Gastrocnemius medialis (tissue), 4 donors: ENCODE measurements at regions not wholly inside any gene's neighbourhood (a gene's known extent, or its start where the extent isn't known, plus 50 kb on each side); places are given as distances from the start of the nearest gene placed in this dataset.

ENCODE experiments used
- ATAC-seq, 2 donors: fragments of 150-250 bp; one replicate each; pipeline ENCODE4 v1.9.1; 2016
- DNase-seq, 2 donors: peaks; one replicate each; pipeline ENCODE4 v3.0.0-alpha.2; 2019
- H3K27ac ChIP-seq, 4 donors: fragments of 200-600 bp; sonication (generic); 1 replicate in 1 of 4; 2 replicates in 3 of 4; pipeline ENCODE4 v1.5.1; 2016 to 2018; ENCODE audit warnings: mild to moderate bottlenecking in 2 of 4, moderate library complexity in 1 of 4
- H3K27me3 ChIP-seq, 3 donors: fragments of 200-600 bp; sonication (generic) in 2 of 3; 1 replicate in 1 of 3; 2 replicates in 2 of 3; pipeline versions ENCODE4 v1.5.1 to v1.6.0; 2016 to 2019; ENCODE audit warnings: mild to moderate bottlenecking in 1 of 3, moderate library complexity in 1 of 3
- H3K36me3 ChIP-seq, 2 donors: fragments of 200-600 bp; sonication (generic) in 1 of 2; one replicate each; pipeline ENCODE4 v1.5.1; 2017 to 2018
- H3K4me1 ChIP-seq, 2 donors: fragments of 200-600 bp; sonication (generic) in 1 of 2; one replicate each; pipeline ENCODE4 v1.5.1; 2016 to 2017; ENCODE audit warnings: mild to moderate bottlenecking in 2 of 2
- H3K4me3 ChIP-seq, 4 donors: fragments of 200-600 bp; sonication (generic) in 3 of 4; 1 replicate in 1 of 4; 2 replicates in 3 of 4; pipeline ENCODE4 v1.5.1; 2016 to 2019; ENCODE audit warnings: mild to moderate bottlenecking in 2 of 4
- H3K9me3 ChIP-seq, 3 donors: fragments of 200-600 bp; sonication (generic) in 2 of 3; 1 replicate in 1 of 3; 2 replicates in 2 of 3; pipeline ENCODE4 v1.5.1; 2016 to 2019
- POLR2A ChIP-seq, 2 donors: fragments of 450-650 bp; IDR thresholded peaks; one replicate each; pipeline ENCODE4 v1.6.1; 2017; ENCODE audit warnings: antibody characterized with exemption in 2 of 2, mild to moderate bottlenecking in 2 of 2, moderate library complexity in 2 of 2
- in situ Hi-C, 4 donors: fragments of 200-750 bp; cut with MboI; loops; one replicate each; pipeline versions ENCODE4 v1.15.0 to v1.8.0; 2017; ENCODE audit warnings: low sequenced_read_pairs in 4 of 4
- intact Hi-C: fragments of 100-400 bp; cut with DNase I; formaldehyde crosslinking; loops from one replicate; pipeline ENCODE4 v1.15.1; 2023; ENCODE audit warnings: low total_unique reads
- TF ChIP-seq, protein P1 (sequence below), 5 experiments: fragments of 450-650 bp in 3 of 5; fragments of 200-600 bp in 2 of 5; sonication (generic) in 2 of 5; IDR thresholded peaks in 4 of 5; conservative IDR thresholded peaks in 1 of 5; 1 replicate in 4 of 5; 2 replicates in 1 of 5; pipeline ENCODE4 v1.5.1; 2016 to 2019; ENCODE audit warnings: antibody characterized with exemption in 5 of 5, mild to moderate bottlenecking in 3 of 5, moderate library complexity in 3 of 5

DNA sequence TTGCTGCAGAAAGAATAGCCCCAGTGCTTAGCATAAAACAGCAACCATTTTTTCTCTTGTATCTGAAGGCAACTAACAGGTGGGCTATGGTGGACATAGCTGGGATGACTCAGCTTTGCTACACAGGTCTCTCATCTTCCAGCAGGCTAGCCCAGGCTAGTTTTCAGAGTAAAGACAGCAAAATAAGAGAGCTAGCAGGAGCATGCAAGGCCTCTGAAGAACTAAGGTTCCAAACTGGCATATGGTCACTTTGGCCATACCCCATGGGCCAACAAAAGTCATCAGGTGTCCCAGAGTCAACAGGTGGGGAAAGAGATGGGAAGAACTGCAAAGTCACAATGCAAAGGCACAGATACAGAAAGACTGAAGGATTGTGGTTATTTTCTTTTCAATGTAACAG lies 571.6 kb upstream of the MGMT start:
- intact Hi-C loops (loop anchor here (5.0 kb wide), 1 partner anchor 1057 kb away; no protein-coding TSS in a partner anchor), in situ Hi-C loops (no loop called here)
- ATAC-seq (no peak), DNase-seq (no peak)
- Histone ChIP-seq H3K9me3 (no peaks in the 10 kb centered on the region), H3K27me3 (no peaks in the 10 kb centered on the region), H3K36me3 (no peaks in the 10 kb centered on the region), H3K4me1 (peaks cover 3 to 5% of the 10 kb centered on the region in 2 donors), H3K27ac (no peak overlapping the region), H3K4me3 (no peak overlapping the region)
- TF ChIP-seq POLR2A (IDR thresholded peaks at IDR 0.05) = no peak
- TF ChIP-seq, protein P1, sequence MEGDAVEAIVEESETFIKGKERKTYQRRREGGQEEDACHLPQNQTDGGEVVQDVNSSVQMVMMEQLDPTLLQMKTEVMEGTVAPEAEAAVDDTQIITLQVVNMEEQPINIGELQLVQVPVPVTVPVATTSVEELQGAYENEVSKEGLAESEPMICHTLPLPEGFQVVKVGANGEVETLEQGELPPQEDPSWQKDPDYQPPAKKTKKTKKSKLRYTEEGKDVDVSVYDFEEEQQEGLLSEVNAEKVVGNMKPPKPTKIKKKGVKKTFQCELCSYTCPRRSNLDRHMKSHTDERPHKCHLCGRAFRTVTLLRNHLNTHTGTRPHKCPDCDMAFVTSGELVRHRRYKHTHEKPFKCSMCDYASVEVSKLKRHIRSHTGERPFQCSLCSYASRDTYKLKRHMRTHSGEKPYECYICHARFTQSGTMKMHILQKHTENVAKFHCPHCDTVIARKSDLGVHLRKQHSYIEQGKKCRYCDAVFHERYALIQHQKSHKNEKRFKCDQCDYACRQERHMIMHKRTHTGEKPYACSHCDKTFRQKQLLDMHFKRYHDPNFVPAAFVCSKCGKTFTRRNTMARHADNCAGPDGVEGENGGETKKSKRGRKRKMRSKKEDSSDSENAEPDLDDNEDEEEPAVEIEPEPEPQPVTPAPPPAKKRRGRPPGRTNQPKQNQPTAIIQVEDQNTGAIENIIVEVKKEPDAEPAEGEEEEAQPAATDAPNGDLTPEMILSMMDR (IDR thresholded peaks at IDR 0.05 in 4 of 5, conservative IDR thresholded peaks at IDR 0.05 in 1 of 5) = no peak

DNA sequence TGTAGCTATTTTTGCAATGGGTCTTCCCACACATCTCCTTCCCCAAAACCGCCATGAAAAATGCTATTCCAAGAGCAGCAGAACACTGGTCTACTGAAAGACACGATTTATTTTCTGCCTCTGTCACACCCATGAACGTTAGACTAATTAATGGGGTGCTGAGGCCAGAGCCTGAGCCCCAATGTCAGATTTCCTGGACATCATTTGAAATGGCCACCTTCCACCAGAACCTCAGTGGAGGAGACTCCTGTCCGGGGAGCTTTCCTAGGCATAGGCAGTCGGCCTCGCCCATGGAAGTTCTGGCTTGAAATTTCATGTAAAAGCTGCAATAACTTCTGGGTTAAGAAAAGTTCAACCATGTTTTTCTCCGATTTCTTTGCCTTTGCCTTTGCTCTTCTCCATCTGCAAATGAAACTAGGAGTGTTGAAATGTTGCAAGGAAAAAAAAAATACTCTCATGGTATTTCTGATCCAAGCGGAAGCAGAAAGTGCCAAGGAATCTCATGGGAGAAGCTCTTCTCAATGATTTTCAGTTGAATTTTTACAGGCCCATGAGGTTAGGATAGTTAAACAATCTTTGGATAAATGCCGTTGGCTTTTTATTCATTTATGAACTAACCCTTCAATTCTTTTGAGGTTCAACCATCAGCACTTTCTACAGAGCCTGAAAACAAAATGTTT lies 570.8 kb upstream of the MGMT start:
- ATAC-seq (peak; percentile 73 to 77), DNase-seq (peak in 1 of 2 donors; percentile 26)
- in situ Hi-C loops (no loop called here), intact Hi-C loops (loop anchor here (5.0 kb wide), 1 partner anchor 1056 kb away; no protein-coding TSS in a partner anchor)
- Histone ChIP-seq H3K27me3 (no peaks in the 10 kb centered on the region), H3K27ac (peak overlapping the region in 3 of 4 donors; percentile 41 to 59 (median 53)), H3K9me3 (no peaks in the 10 kb centered on the region), H3K36me3 (no peaks in the 10 kb centered on the region), H3K4me1 (peaks cover 3 to 5% of the 10 kb centered on the region in 2 donors), H3K4me3 (no peak overlapping the region)
- TF ChIP-seq, protein P1 (IDR thresholded peaks at IDR 0.05 in 4 of 5, conservative IDR thresholded peaks at IDR 0.05 in 1 of 5) = no peak
- no peak for TF ChIP-seq POLR2A (IDR thresholded peaks at IDR 0.05)

DNA sequence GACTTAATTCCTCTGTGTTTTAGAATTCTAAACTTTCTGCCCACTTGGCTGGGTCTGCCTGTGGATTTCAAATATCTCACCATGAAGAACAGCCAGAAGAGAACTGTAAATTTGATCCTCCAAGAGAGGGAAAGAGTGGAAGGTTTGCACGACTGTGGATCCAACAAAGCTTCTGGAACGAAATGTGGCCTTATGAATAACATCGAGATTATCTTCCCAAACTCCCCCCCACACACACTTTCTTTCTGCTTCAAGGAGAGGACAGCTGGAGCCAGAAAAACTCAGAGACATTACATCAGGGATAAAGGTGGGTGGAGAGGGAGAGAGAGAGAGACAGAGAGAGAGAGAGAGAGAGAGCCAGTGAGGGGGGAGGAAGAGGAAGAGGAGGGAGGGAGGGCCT lies 570.1 kb upstream of the MGMT start:
- Histone ChIP-seq H3K4me3 (no peak overlapping the region), H3K36me3 (no peaks in the 10 kb centered on the region), H3K27me3 (no peaks in the 10 kb centered on the region), H3K9me3 (no peaks in the 10 kb centered on the region), H3K27ac (peak overlapping the region; percentile 8 to 59 (median 50)), H3K4me1 (peaks cover 3 to 5% of the 10 kb centered on the region in 2 donors)
- TF ChIP-seq, protein P1 (IDR thresholded peaks at IDR 0.05 in 4 of 5, conservative IDR thresholded peaks at IDR 0.05 in 1 of 5) = no peak
- TF ChIP-seq POLR2A (IDR thresholded peaks at IDR 0.05) = peak in 1 of 2 donors; percentile 10
- intact Hi-C loops = loop anchor here (5.0 kb wide), 1 partner anchor 1055 kb away; no protein-coding TSS in a partner anchor
- in situ Hi-C loops = no loop called here
- ATAC-seq (peak; percentile 28 to 29), DNase-seq (no peak)

DNA sequence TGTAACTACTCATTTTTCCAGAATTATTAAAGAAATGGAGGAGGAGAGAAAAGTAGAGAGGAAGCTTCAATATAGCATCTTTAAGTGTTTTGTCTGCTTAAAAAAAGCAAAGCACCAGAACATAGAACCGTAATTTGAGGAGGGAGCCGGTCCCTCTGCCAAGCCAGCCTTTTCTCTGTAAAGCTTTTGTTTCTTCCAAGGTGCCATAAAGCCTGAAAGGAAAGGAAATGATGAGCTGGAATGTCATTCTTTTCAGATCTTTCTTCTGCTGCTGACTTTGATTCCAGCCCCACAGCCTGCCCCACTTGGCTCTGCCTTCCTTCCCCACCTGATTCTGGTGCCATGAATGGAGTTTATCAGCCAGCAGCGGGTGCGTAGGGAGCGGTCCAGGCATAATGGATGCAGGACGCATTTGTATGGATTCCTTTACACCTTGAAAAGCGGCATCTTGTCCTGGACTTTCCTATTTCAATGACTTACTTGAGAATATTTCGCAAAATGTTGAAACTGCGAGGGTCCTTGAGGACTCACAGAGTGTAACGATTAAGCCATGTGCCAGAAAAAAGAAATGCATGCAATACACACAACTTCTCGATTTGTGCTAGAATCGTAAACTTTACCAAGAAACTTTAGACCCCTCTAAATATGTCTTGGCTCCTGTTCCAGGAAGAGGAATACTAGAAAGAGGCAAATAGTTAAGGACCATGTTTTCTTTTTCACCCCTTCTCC lies 569.5 kb upstream of the MGMT start:
- TF ChIP-seq, protein P1 (IDR thresholded peaks at IDR 0.05 in 4 of 5, conservative IDR thresholded peaks at IDR 0.05 in 1 of 5) = no peak
- TF ChIP-seq POLR2A (IDR thresholded peaks at IDR 0.05) = no peak
- intact Hi-C loops (loop anchor here (5.0 kb wide), 1 partner anchor 1055 kb away; no protein-coding TSS in a partner anchor), in situ Hi-C loops (no loop called here)
- no peak for ATAC-seq
- no peak for DNase-seq
- Histone ChIP-seq H3K4me3 (no peak overlapping the region), H3K9me3 (no peaks in the 10 kb centered on the region), H3K4me1 (peaks cover 3 to 5% of the 10 kb centered on the region in 2 donors), H3K36me3 (no peaks in the 10 kb centered on the region), H3K27ac (peak overlapping the region; percentile 31 to 59 (median 50)), H3K27me3 (no peaks in the 10 kb centered on the region)
